Hepatocyte (in vitro differentiated cells): ENCODE measurements at regions not wholly inside any gene's neighbourhood (a gene's known extent, or its start where the extent isn't known, plus 50 kb on each side); places are given as distances from the start of the nearest gene placed in this dataset. TPM values are rescaled to one million over a fixed set of nuclear protein-coding genes. Genes with fewer than 3 reads are reported as not detected.

Experiments
- DNase-seq: peaks from one replicate; pipeline ENCODE4 v3.0.0-alpha.2; 2016; ENCODE audit warnings: low spot score
- H2AFZ ChIP-seq: fragments of 200-600 bp; sonication (generic); 2 replicates; pipeline ENCODE4 v1.6.0; 2016; ENCODE audit warnings: antibody characterized with exemption, mild to moderate bottlenecking
- H3K27ac ChIP-seq: fragments of 200-600 bp; sonication (generic); 2 replicates; pipeline ENCODE4 v1.5.1; 2016; ENCODE audit warnings: mild to moderate bottlenecking
- H3K27me3 ChIP-seq: fragments of 200-600 bp; sonication (generic); 2 replicates; pipeline ENCODE4 v1.6.1; 2016
- H3K36me3 ChIP-seq: fragments of 200-600 bp; sonication (generic); replicated peaks from 2 replicates; pipeline ENCODE4 v1.5.1; 2016; ENCODE audit warnings: low read depth; ENCODE audit not compliant: insufficient read depth
- H3K4me1 ChIP-seq: fragments of 200-600 bp; sonication (generic); 2 replicates; pipeline ENCODE4 v1.5.1; 2016; ENCODE audit warnings: mild to moderate bottlenecking, moderate library complexity; ENCODE audit not compliant: insufficient read depth
- H3K4me2 ChIP-seq: fragments of 200-600 bp; sonication (generic); 2 replicates; pipeline ENCODE4 v1.6.0; 2016
- H3K4me3 ChIP-seq: fragments of 200-600 bp; sonication (generic); 2 replicates; pipeline ENCODE4 v1.5.1; 2016; ENCODE audit warnings: mild to moderate bottlenecking
- H3K79me2 ChIP-seq: fragments of 200-600 bp; sonication (generic); 2 replicates; pipeline ENCODE4 v1.6.0; 2017; ENCODE audit warnings: mild to moderate bottlenecking
- H3K9me2 ChIP-seq: fragments of 200-600 bp; sonication (generic); replicated peaks from 2 replicates; pipeline ENCODE4 v1.6.0; 2017; ENCODE audit warnings: mild to moderate bottlenecking; ENCODE audit not compliant: insufficient read depth
- H3K9me3 ChIP-seq: fragments of 200-600 bp; sonication (generic); 2 replicates; pipeline ENCODE4 v1.5.1; 2016; ENCODE audit warnings: low read depth, mild to moderate bottlenecking
- H4K20me1 ChIP-seq: fragments of 200-600 bp; sonication (generic); 2 replicates; pipeline ENCODE4 v1.6.0; 2016; ENCODE audit warnings: mild to moderate bottlenecking; ENCODE audit not compliant: insufficient read depth, poor library complexity, severe bottlenecking
- EZH2phosphoT487 ChIP-seq: fragments of 200-600 bp; sonication (generic); IDR thresholded peaks from one replicate; pipeline ENCODE4 v1.6.1; 2018; ENCODE audit warnings: antibody characterized with exemption, mild to moderate bottlenecking, low read depth, moderate library complexity; ENCODE audit not compliant: unreplicated experiment, severe bottlenecking
- WGBS: methylation state at CpG from one replicate; pipeline ENCODE4 v1.1.6; 2016; ENCODE audit warnings: low lambda C conversion rate; ENCODE audit errors: missing lambda C conversion rate; 5-methylcytosine and 5-hydroxymethylcytosine counted together
- small RNA-seq: library from RNA; depleted of rRNA; stranded (forward); fragments of <200 nt; gene quantifications from one replicate; pipeline ENCODE3, GENCODE V24; 2014
- TF ChIP-seq, protein P1 (sequence below): fragments of 200-600 bp; sonication (generic); IDR thresholded peaks from 2 replicates; pipeline ENCODE4 v1.5.1; 2016; ENCODE audit warnings: antibody characterized with exemption, mild to moderate bottlenecking; ENCODE audit not compliant: poor library complexity

DNA sequence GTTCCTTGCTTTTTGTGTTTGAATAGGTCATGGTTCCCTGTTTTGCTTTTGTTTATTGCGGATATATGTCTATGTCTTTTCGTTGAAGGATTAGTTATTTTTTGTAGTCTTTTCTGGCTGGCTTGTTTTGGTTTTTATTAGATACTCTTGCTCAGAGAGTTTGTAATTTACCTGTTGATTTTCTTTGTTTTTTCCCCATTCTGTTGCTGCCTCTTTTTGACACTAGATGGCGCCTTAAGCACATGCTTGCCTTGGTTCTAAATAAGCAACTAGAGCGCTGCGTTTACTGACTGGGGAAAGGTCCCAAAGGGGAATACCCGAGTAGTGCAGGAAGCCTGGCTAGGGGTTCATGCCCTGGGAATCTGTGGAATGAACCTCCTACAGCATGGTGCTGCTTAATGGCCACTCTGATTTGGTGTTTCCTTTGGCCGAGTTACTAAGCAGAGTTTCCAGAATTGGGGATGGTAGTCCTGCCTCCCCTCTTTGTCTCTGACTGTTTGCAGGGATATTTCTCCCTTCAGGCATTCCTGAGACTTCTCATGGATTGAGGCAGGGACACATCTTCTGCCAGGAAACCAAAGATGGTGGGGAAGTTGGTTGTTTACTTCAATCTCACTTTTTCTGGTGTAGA, 143.2 kb downstream of the PTPRU start:
- WGBS = 28% methylated on average over 7 of the region's 7 CpGs
- H3K27ac ChIP-seq = no peak overlapping the region

More for the DNA sequence above, 143.2 kb downstream of the PTPRU start:
- TF ChIP-seq EZH2phosphoT487 = no peak
- TF ChIP-seq, protein P1, sequence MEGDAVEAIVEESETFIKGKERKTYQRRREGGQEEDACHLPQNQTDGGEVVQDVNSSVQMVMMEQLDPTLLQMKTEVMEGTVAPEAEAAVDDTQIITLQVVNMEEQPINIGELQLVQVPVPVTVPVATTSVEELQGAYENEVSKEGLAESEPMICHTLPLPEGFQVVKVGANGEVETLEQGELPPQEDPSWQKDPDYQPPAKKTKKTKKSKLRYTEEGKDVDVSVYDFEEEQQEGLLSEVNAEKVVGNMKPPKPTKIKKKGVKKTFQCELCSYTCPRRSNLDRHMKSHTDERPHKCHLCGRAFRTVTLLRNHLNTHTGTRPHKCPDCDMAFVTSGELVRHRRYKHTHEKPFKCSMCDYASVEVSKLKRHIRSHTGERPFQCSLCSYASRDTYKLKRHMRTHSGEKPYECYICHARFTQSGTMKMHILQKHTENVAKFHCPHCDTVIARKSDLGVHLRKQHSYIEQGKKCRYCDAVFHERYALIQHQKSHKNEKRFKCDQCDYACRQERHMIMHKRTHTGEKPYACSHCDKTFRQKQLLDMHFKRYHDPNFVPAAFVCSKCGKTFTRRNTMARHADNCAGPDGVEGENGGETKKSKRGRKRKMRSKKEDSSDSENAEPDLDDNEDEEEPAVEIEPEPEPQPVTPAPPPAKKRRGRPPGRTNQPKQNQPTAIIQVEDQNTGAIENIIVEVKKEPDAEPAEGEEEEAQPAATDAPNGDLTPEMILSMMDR = peak; percentile 44
- no peak overlapping the region for H2AFZ ChIP-seq
- no peaks in the 10 kb centered on the region for H3K36me3 ChIP-seq
- no peak overlapping the region for H3K4me3 ChIP-seq
- H3K4me2 ChIP-seq = no peak overlapping the region
- H3K4me1 ChIP-seq = no peaks in the 10 kb centered on the region
- H3K79me2 ChIP-seq = no peaks in the 10 kb centered on the region
- H3K9me3 ChIP-seq = peaks cover 9% of the 10 kb centered on the region
- H3K27me3 ChIP-seq = peaks cover 4% of the 10 kb centered on the region
- no peaks in the 10 kb centered on the region for H4K20me1 ChIP-seq
- peaks cover 2% of the 10 kb centered on the region for H3K9me2 ChIP-seq
- DNase-seq = no peak

Small RNAs in the stretch of these regions (small RNA-seq; reads per million reads assigned to genes)
- gene AL021921.1 = not detected
